Activated CD4-positive, alpha-beta T cell treated with anti-CD3 and anti-CD28 coated beads, Interleukin-2, amount 50 U/mL, for 16 hours (primary cell): ENCODE measurements at regions not wholly inside any gene's neighbourhood (a gene's known extent, or its start where the extent isn't known, plus 50 kb on each side); places are given as distances from the start of the nearest gene placed in this dataset.

Experiments
- DNase-seq: peaks from one replicate; pipeline ENCODE4 v3.0.0-alpha.2; 2020

- DNase-seq, result no peak
Measured at GRCh38 chr17:73694491-73694890, 50.2 kb upstream of the SDK2 start.

GRCh38 chr17:73695035-73695738, 50.9 kb upstream of the SDK2 start:
- no peak for DNase-seq

- DNase-seq, result no peak
Measured at GRCh38 chr17:73696251-73696650, 52.0 kb upstream of the SDK2 start.

- DNase-seq, result no peak
Measured at GRCh38 chr17:73697872-73698271, 53.6 kb upstream of the SDK2 start.

GRCh38 chr17:73698966-73699365, 54.7 kb upstream of the SDK2 start:
- DNase-seq, result no peak

- no peak for DNase-seq
Measured at GRCh38 chr17:73701701-73702100, 57.5 kb upstream of the SDK2 start.

- DNase-seq, result no peak
Measured at GRCh38 chr17:73703192-73703591, 58.9 kb upstream of the SDK2 start.

- DNase-seq, result no peak
Measured at GRCh38 chr17:73703917-73704316, 59.7 kb upstream of the SDK2 start.

- no peak for DNase-seq
Measured at GRCh38 chr17:73705594-73705993, 61.3 kb upstream of the SDK2 start.

GRCh38 chr17:73706428-73706827, 62.2 kb upstream of the SDK2 start:
- DNase-seq, result no peak

- no peak for DNase-seq
Measured at GRCh38 chr17:73706858-73707257, 62.6 kb upstream of the SDK2 start.

- DNase-seq, result no peak
Measured at GRCh38 chr17:73707358-73707757, 63.1 kb upstream of the SDK2 start.

GRCh38 chr17:73710095-73710592, 65.9 kb upstream of the SDK2 start:
- DNase-seq, result peak; percentile 69

- no peak for DNase-seq
Measured at GRCh38 chr17:73711184-73711583, 66.9 kb upstream of the SDK2 start.

GRCh38 chr17:73711916-73712315, 67.7 kb upstream of the SDK2 start:
- DNase-seq, result no peak

- DNase-seq, result no peak
Measured at GRCh38 chr17:73713136-73713535, 68.9 kb upstream of the SDK2 start.

GRCh38 chr17:73715769-73716168, 71.5 kb upstream of the SDK2 start:
- no peak for DNase-seq

GRCh38 chr17:73717690-73718089, 73.4 kb upstream of the SDK2 start:
- DNase-seq, result no peak

- DNase-seq, result no peak
Measured at GRCh38 chr17:73718362-73718761, 74.1 kb upstream of the SDK2 start.

GRCh38 chr17:73718912-73719311, 74.7 kb upstream of the SDK2 start:
- no peak for DNase-seq

- DNase-seq, result no peak
Measured at GRCh38 chr17:73719588-73720071, 75.4 kb upstream of the SDK2 start.

GRCh38 chr17:73720187-73720834, 76.1 kb upstream of the SDK2 start:
- no peak for DNase-seq

- DNase-seq, result no peak
Measured at GRCh38 chr17:73722165-73722564, 77.9 kb upstream of the SDK2 start.

GRCh38 chr17:73723317-73723716, 79.1 kb upstream of the SDK2 start:
- DNase-seq, result no peak

GRCh38 chr17:73724341-73724740, 80.1 kb upstream of the SDK2 start:
- no peak for DNase-seq
